Astrocyte (in vitro differentiated cells and primary cell): ENCODE measurements at regions not wholly inside any gene's neighbourhood (a gene's known extent, or its start where the extent isn't known, plus 50 kb on each side); places are given as distances from the start of the nearest gene placed in this dataset.
"Not testable (repeated sequence)": the region's sequence is repeated elsewhere in the genome, so short reads cannot be mapped to it uniquely, and the experiment has no call there.

Experiments used
- DNase-seq: peaks from one replicate; pipeline ENCODE4 v3.0.0-alpha.2; 2010; ENCODE audit warnings: low read depth
- FAIRE-seq: peaks from 2 replicates; lab custom pipeline; 2011; peaks lifted over from hg19 to GRCh38; lab: Jason Lieb, UNC
- H2AFZ ChIP-seq: 2 replicates; pipeline ENCODE4 v1.6.0; 2012; ENCODE audit warnings: low read depth, low read length, inconsistent platforms
- H3K27ac ChIP-seq: 2 replicates; pipeline ENCODE4 v1.5.1; 2011; ENCODE audit warnings: low read depth, low read length, inconsistent platforms
- H3K27me3 ChIP-seq: 2 replicates; pipeline ENCODE4 v1.6.0; 2011; ENCODE audit warnings: low read length, inconsistent platforms; ENCODE audit not compliant: insufficient read depth
- H3K36me3 ChIP-seq: 2 replicates; pipeline ENCODE4 v1.5.1; 2011; ENCODE audit warnings: low read length, inconsistent platforms; ENCODE audit not compliant: insufficient read depth
- H3K4me1 ChIP-seq: 2 replicates; pipeline ENCODE4 v1.5.1; 2011; ENCODE audit warnings: low read length, inconsistent platforms; ENCODE audit not compliant: insufficient read depth
- H3K4me2 ChIP-seq: 2 replicates; pipeline ENCODE4 v1.6.0; 2012; ENCODE audit warnings: low read length, inconsistent platforms
- H3K4me3 ChIP-seq: 2 replicates; pipeline ENCODE4 v1.5.1; 2011; ENCODE audit warnings: low read depth, mild to moderate bottlenecking, low read length, inconsistent platforms; ENCODE audit not compliant: insufficient read depth
- H3K79me2 ChIP-seq: 2 replicates; pipeline ENCODE4 v1.6.0; 2012; ENCODE audit warnings: mild to moderate bottlenecking, low read length, inconsistent platforms; ENCODE audit not compliant: insufficient read depth
- H3K9ac ChIP-seq: 2 replicates; pipeline ENCODE4 v1.6.0; 2012; ENCODE audit warnings: mild to moderate bottlenecking, low read length, inconsistent platforms
- H3K9me3 ChIP-seq: 2 replicates; pipeline ENCODE4 v1.5.1; 2012; ENCODE audit warnings: low read depth, mild to moderate bottlenecking, low read length, inconsistent platforms; ENCODE audit not compliant: insufficient read depth
- H4K20me1 ChIP-seq: 2 replicates; pipeline ENCODE4 v1.6.0; 2012; ENCODE audit warnings: low read length, inconsistent platforms; ENCODE audit not compliant: insufficient read depth
- H3K27ac Mint-ChIP-seq: one replicate; pipeline ENCODE4 v1.8.0; 2021; ENCODE audit warnings: mild to moderate bottlenecking, mixed read lengths; ENCODE audit not compliant: unreplicated experiment
- H3K27me3 Mint-ChIP-seq: one replicate; pipeline ENCODE4 v1.8.0; 2021; ENCODE audit warnings: low read depth, mixed read lengths; ENCODE audit not compliant: unreplicated experiment
- H3K36me3 Mint-ChIP-seq: one replicate; pipeline ENCODE4 v1.8.0; 2021; ENCODE audit warnings: low read depth, mixed read lengths; ENCODE audit not compliant: unreplicated experiment
- H3K4me1 Mint-ChIP-seq: one replicate; pipeline ENCODE4 v1.8.0; 2021; ENCODE audit warnings: low read depth, mixed read lengths; ENCODE audit not compliant: unreplicated experiment
- H3K4me3 Mint-ChIP-seq: one replicate; pipeline ENCODE4 v1.8.0; 2021; ENCODE audit warnings: mild to moderate bottlenecking, moderate library complexity, mixed read lengths; ENCODE audit not compliant: unreplicated experiment
- H3K9me3 Mint-ChIP-seq: one replicate; pipeline ENCODE4 v1.8.0; 2021; ENCODE audit warnings: mild to moderate bottlenecking, mixed read lengths; ENCODE audit not compliant: unreplicated experiment
- CTCF ChIP-seq: IDR thresholded peaks from 2 replicates; pipeline ENCODE4 v1.5.1; 2011; ENCODE audit warnings: low read depth, mild to moderate bottlenecking, inconsistent platforms, low read length, moderate library complexity; ENCODE audit not compliant: insufficient read depth
- EZH2 ChIP-seq: IDR thresholded peaks from 2 replicates; pipeline ENCODE4 v1.6.1; 2012; ENCODE audit warnings: mild to moderate bottlenecking, low read length, inconsistent platforms; ENCODE audit not compliant: insufficient read depth

DNA sequence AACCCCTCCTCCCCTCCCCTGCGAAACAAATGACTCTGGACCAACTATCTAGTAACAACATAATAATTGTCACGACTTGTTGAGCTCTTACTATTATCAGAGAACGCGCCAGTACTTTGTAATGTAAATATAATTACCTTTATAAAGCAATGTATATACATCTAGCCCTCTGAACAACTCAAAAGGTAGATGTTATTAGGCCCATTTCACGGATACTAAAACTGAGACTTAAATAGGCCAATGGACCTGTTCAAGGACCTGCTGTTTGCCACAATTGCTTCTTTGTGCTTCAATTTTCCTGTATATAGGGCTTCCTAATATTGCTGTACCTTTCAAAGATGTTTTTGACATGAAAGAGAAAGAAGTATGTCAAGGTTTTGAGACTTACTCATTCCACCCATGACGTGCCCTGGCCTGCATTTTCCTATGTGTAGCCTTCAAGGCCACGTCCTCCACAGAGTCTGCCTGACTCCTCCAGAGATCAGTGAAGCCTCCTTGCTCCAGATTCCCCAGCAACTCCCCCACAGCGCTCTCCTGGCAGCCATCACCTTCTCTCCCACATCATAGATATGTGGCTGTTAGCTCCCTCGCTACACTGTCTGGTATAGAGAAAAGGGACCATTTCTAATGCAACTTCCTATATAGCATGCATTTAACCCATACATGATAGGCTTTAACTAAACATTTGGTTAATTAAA, 156.6 kb downstream of the SKIDA1 start:
- no peak for FAIRE-seq
- H2AFZ ChIP-seq, result no peak overlapping the region
- H3K9ac ChIP-seq, result no peak overlapping the region
- H3K27ac ChIP-seq, result no peak overlapping the region
- peaks cover 30% of the 10 kb centered on the region for H3K4me1 ChIP-seq
- no peaks in the 10 kb centered on the region for H3K9me3 ChIP-seq
- H3K9me3 Mint-ChIP-seq, result peaks cover 2% of the 10 kb centered on the region
- no peak overlapping the region for H3K4me3 ChIP-seq
- H3K27ac Mint-ChIP-seq, result peak overlapping the region; percentile 94
- peaks cover 2% of the 10 kb centered on the region for H3K36me3 Mint-ChIP-seq
- peak overlapping the region; percentile 34 for H3K4me3 Mint-ChIP-seq
- no peaks in the 10 kb centered on the region for H3K36me3 ChIP-seq
- H3K27me3 Mint-ChIP-seq, result no peaks in the 10 kb centered on the region
- H3K27me3 ChIP-seq, result no peaks in the 10 kb centered on the region
- DNase-seq, result peak; percentile 21
- peaks cover 41% of the 10 kb centered on the region for H3K4me1 Mint-ChIP-seq
- no peak for TF ChIP-seq CTCF
- no peak for TF ChIP-seq EZH2
- peak overlapping the region; percentile 18 for H3K4me2 ChIP-seq
- no peaks in the 10 kb centered on the region for H3K79me2 ChIP-seq
- H4K20me1 ChIP-seq, result no peaks in the 10 kb centered on the region

DNA sequence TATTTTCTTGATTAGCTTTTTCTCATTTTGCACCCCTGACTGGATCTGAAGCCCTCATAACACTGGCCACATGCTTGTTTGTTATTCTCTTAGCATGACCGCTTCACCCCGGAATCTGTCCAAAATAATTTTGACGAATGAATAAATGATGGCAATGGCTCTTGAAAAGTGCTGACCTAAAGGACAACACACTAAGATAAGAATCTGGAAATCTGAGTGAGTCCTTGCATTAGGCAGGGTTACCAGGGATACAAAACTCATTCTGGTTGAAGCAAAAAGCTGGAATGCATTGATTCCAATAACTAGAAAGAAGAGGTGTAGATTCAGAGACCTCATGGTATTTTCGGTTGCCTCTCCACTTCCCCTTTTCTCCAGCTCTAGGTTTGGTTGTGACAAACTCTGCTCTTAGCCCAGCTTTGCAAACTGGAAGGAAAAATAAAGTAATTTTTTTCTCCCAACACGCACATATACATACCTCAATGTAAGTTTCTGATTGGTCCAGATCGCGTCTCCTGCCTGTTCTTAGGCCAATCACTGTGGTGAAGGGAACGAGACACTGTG, 157.4 kb downstream of the SKIDA1 start:
- FAIRE-seq, result no peak
- Histone ChIP-seq H3K4me2 (no peak overlapping the region), H3K4me3 (no peak overlapping the region), H4K20me1 (no peaks in the 10 kb centered on the region), H2AFZ (no peak overlapping the region), H3K9ac (no peak overlapping the region), H3K79me2 (no peaks in the 10 kb centered on the region), H3K36me3 (no peaks in the 10 kb centered on the region), H3K4me1 (peaks cover 36% of the 10 kb centered on the region), H3K9me3 (no peaks in the 10 kb centered on the region), H3K27ac (no peak overlapping the region), H3K27me3 (no peaks in the 10 kb centered on the region)
- H3K4me3 Mint-ChIP-seq, result no peak overlapping the region
- H3K27ac Mint-ChIP-seq, result peak overlapping the region; percentile 43
- peak; percentile 14 for DNase-seq
- peaks cover 47% of the 10 kb centered on the region for H3K4me1 Mint-ChIP-seq
- no peaks in the 10 kb centered on the region for H3K27me3 Mint-ChIP-seq
- peaks cover 2% of the 10 kb centered on the region for H3K36me3 Mint-ChIP-seq
- no peak for TF ChIP-seq EZH2
- TF ChIP-seq CTCF, result no peak
- peaks cover 2% of the 10 kb centered on the region for H3K9me3 Mint-ChIP-seq

DNA sequence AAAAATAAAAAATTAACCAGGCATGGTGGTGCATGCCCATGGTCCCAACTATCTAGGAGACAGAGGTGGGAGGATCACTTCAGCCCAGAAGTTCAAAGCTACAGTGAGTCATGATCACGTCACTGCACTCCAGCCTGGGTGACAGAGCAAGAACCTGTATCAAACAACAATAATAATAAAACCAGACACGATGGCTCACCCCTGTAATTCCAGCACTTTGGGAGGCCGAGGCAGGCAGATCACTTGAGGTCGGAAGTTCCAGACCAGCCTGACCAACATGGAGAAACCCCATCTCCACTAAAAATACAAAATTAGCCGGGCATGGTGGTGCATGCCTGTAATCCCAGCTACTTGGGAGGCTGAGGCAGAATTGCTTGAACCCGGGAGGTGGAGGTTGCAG, 159.4 kb downstream of the SKIDA1 start:
- H4K20me1 ChIP-seq, H3K4me3 ChIP-seq, H3K4me3 Mint-ChIP-seq, H3K36me3 ChIP-seq, FAIRE-seq, H3K9me3 Mint-ChIP-seq, H3K36me3 Mint-ChIP-seq, H3K27me3 Mint-ChIP-seq, H3K9me3 ChIP-seq, H3K4me2 ChIP-seq, H3K9ac ChIP-seq, H3K27ac ChIP-seq, H3K27me3 ChIP-seq, H2AFZ ChIP-seq, H3K79me2 ChIP-seq: not testable (repeated sequence)
- H3K4me1 ChIP-seq, result peaks cover 30% of the 10 kb centered on the region
- Mint-ChIP-seq H3K27ac (peak overlapping the region; percentile 58), H3K4me1 (peaks cover 46% of the 10 kb centered on the region)
- DNase-seq, result peak; percentile 79
